ENCODE measurements at regions not wholly inside any gene's neighbourhood (a gene's known extent, or its start where the extent isn't known, plus 50 kb on each side); places are given as distances from the start of the nearest gene placed in this dataset.
"Not testable (repeated sequence)": the region's sequence is repeated elsewhere in the genome, so short reads cannot be mapped to it uniquely, and the experiment has no call there.

- DNase-seq: no peak
These were observed 112.6 kb downstream of the LRIG2 start for GRCh38 chr1:113185463-113186104.

GRCh38 chr1:113190078-113190477, 117.1 kb downstream of the LRIG2 start:
- no peak for DNase-seq

GRCh38 chr1:113190930-113191329, 117.9 kb downstream of the LRIG2 start:
- DNase-seq: no peak

- DNase-seq: no peak
These were observed 118.6 kb downstream of the LRIG2 start for GRCh38 chr1:113191579-113192076.

GRCh38 chr1:113192242-113192641, 119.2 kb downstream of the LRIG2 start:
- DNase-seq: no peak

GRCh38 chr1:113192980-113193379, 120.0 kb downstream of the LRIG2 start:
- no peak for DNase-seq

- no peak for DNase-seq
These were observed 122.1 kb downstream of the LRIG2 start for GRCh38 chr1:113194846-113195830.

- DNase-seq: no peak
These were observed 124.8 kb downstream of the LRIG2 start for GRCh38 chr1:113197719-113198330.

- no peak for DNase-seq
These were observed 125.8 kb downstream of the LRIG2 start for GRCh38 chr1:113198806-113199205.

- DNase-seq: no peak
These were observed 126.9 kb downstream of the LRIG2 start for GRCh38 chr1:113199760-113200455.

GRCh38 chr1:113201560-113201959, 128.6 kb downstream of the LRIG2 start:
- DNase-seq: no peak

- no peak for DNase-seq
These were observed 133.2 kb downstream of the LRIG2 start for GRCh38 chr1:113205980-113206766.

- DNase-seq: no peak
These were observed 134.0 kb downstream of the LRIG2 start for GRCh38 chr1:113207019-113207418.

- no peak for DNase-seq
These were observed 134.5 kb downstream of the LRIG2 start for GRCh38 chr1:113207457-113207856.

- DNase-seq: not testable (repeated sequence)
These were observed 135.4 kb downstream of the LRIG2 start for GRCh38 chr1:113208425-113208824.

- DNase-seq: no peak
These were observed 137.2 kb downstream of the LRIG2 start for GRCh38 chr1:113210248-113210647.

- DNase-seq: no peak
These were observed 138.5 kb downstream of the LRIG2 start for GRCh38 chr1:113211467-113211866.

- no peak for DNase-seq
These were observed 142.0 kb downstream of the LRIG2 start for GRCh38 chr1:113215015-113215414.

- no peak for DNase-seq
These were observed 143.7 kb downstream of the LRIG2 start for GRCh38 chr1:113216664-113217063.

- DNase-seq: no peak
These were observed 144.6 kb downstream of the LRIG2 start for GRCh38 chr1:113217447-113218208.

- no peak for DNase-seq
These were observed 146.4 kb downstream of the LRIG2 start for GRCh38 chr1:113219377-113219776.
